Activated T-cell treated with anti-CD3 and anti-CD28 coated beads for 4 hours (primary cell): ENCODE measurements at regions not wholly inside any gene's neighbourhood (a gene's known extent, or its start where the extent isn't known, plus 50 kb on each side); places are given as distances from the start of the nearest gene placed in this dataset.
"Not testable (repeated sequence)": the region's sequence is repeated elsewhere in the genome, so short reads cannot be mapped to it uniquely, and the experiment has no call there.

ENCODE experiments used
- DNase-seq: peaks from one replicate; pipeline ENCODE4 v3.0.0-alpha.2; 2020

- no peak for DNase-seq
Measured at GRCh38 chr14:30227436-30227835, 299.8 kb upstream of the PRKD1 start.

DNA sequence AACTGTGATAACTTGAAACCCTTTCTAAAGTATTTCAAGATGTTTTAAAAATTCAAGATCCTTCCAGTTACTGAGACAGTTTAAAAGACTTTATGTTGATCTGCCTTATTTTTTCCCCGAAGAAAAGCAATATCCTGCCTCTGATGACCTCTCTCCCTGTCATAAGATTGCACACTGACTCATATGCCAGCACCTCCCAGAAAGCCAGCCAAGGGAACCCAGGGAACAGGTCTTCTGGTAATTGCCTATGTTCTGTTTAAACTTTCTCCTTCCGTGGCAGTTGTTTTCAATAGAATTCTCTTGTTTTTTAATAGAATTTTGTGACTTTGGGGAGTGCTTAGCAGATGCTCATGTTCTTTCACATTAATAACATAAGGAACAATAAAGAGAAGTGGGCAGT is 300.2 kb upstream of the PRKD1 start:
- DNase-seq, result no peak

DNA sequence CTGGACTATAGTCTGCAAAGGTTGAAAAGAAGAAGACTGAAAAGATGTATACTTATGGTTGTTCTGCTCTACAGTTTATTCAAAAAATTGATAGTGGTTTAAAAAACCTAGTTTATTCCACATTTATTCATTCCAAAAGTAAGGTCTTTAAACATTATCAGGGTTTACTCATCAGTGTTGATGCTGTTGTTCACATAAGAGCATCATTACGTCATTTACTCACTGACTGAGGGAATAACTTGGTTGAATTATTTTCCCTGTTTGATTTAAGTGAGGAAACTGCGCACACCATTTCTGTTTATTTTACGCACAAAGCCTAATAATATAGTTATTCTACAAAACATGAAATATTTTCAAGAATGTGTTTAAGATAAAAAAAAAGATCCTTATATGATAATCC is 303.1 kb upstream of the PRKD1 start:
- DNase-seq, result no peak

DNA sequence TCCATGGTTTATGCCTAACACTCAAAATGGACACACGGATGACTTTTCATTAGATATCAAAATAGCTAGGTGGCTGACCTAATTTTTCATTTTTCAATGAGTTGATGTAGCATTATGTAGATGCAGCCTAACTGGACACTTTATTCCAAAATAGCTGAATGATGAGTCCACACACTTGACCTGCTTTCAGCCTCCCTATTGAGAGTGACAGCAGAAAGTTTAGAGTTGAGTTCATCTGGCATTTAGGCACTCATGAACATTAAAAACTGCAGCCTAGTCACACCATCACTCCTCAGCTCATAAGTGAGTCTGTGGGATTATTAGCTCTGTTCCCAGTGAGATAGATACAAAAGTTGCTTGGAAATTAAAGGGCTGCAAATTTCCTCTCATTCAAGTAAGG is 307.3 kb upstream of the PRKD1 start:
- DNase-seq, result no peak

GRCh38 chr14:30235485-30235884 is 307.8 kb upstream of the PRKD1 start:
- DNase-seq, result no peak

DNA sequence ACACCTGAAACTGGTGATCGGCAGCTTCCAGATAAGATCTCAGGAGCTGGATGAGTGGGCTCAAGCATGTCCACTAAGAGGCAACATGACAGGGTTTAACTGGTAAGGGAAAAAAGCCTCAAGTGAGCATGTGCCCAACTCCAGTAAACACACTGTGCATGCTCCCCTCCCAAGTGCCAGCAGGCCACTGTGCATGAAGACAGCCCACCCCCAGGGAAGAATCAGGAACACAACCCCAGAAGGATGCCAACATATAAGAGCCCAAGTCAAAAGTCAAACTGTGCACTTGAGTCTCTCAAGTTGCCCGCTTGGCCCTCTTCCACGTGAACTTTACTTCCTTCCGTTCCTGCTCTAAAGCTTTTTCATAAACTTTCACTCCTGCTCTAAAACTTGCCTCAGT is 311.3 kb upstream of the PRKD1 start:
- DNase-seq, result no peak

- DNase-seq, result no peak
Measured at GRCh38 chr14:30240018-30240417, 312.4 kb upstream of the PRKD1 start.

- DNase-seq, result no peak
Measured at GRCh38 chr14:30240685-30241084, 313.0 kb upstream of the PRKD1 start.

DNA sequence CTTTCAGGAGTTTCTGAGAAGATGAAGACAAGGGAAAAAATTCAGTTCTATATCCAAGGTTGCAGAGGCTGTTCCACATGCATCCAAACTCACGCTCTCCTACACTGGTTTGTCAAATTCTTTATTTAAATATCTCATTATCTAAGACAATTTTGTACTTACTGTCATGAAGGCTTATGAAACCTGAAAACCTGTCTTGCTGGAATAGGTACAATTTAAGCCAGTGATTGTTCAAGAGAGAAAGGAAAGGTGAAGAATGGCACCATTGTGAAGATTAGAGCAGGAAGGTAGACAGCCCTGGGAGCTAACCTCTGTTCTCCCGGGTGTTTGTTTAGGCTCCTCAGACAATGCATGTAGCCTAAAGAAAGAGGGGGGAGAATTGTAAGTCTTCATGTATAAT is 315.1 kb upstream of the PRKD1 start:
- DNase-seq, result no peak

GRCh38 chr14:30243207-30243606 is 315.6 kb upstream of the PRKD1 start:
- no peak for DNase-seq

- DNase-seq, result no peak
Measured at GRCh38 chr14:30243805-30244204, 315.2 kb upstream of the G2E3 start.

DNA sequence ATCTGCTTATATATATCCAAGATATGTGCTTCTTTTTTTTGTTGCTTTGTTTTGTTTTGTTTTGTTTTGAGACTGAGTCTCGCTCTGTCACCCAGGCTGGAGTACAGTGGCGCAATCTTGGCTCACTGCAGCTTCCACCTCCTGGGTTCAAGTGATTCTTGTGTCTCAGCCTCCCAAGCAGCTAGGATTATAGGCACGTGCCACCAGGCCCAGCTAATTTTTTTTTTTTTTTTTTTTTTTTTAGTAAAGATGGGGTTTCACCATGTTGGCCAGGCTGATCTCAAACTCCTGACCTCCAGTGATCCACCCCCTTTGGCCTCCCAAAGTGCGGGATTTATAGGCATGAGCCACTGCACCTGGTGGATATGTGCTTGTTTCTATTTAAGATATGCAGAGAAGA is 314.6 kb upstream of the G2E3 start:
- DNase-seq, result not testable (repeated sequence)

- DNase-seq, result no peak
Measured at GRCh38 chr14:30251017-30251416, 307.9 kb upstream of the G2E3 start.

DNA sequence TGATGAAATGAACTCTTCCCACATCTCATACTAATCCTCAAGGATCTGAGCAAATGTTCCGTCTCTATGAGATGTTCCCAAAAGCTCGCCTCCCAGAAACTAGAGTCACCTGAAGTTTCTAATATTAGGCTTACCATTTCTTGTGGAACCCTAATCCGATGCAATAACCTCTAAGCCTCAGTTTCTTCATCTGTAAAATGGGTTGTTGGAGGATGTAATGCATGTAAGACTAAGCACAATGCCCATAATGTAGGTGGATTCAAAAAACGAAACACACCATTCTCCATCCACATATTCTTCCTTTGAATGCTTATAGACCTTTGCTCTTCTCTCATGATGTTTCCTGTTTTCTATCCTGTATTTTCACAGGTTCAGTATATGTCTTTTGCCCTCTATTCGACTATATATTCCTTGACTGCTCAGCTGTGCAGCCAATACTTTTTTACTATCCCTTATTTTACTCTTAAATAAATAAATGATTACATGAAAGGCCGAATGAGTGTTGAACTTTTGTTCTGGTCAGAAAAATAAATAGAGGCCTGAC is 307.3 kb upstream of the G2E3 start:
- no peak for DNase-seq

- no peak for DNase-seq
Measured at GRCh38 chr14:30252151-30252550, 306.8 kb upstream of the G2E3 start.

DNA sequence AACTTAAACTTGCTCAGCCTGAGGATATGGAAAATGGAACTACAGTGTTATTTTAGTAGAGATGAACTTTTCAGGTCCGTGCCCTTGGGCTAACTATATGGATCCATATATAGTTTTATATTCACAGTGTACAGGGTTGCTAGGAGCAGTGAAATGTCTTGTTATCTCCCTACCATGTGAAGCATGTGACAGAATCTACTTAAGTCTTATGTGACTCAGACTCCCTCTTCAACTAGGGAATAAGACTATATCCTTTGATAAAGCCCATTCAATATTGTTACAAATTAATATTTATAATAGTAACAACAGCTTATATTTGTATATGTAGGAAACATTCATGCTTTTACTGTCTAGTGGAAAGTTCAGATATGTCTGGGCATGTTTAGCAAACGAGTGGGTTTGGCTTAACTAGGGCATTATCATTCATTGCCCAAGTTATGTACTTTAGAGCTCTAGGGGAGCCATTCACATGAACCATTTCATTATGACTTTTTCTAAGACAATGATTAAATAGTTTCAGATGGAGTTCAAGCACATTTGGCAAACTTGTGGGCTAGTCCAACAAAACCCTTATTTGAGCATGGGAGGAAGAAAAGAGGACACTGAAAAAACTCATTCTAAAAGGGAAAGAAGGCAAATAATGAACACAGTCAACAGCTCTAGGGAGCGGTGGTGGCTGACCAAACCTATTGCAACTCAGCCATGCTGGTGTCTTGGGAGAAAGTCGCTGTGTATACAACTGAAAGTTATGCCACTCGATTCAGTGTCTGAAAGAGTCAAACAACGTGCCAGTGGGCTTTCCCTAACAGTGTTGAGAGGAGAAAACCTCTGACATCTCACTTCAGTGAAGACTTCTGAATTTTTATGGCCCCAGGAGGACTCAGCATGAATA is 305.9 kb upstream of the G2E3 start:
- no peak for DNase-seq

GRCh38 chr14:30256627-30257026 is 302.3 kb upstream of the G2E3 start:
- no peak for DNase-seq

GRCh38 chr14:30257946-30258661 is 300.9 kb upstream of the G2E3 start:
- DNase-seq, result no peak

GRCh38 chr14:30260833-30261607 is 297.9 kb upstream of the G2E3 start:
- DNase-seq, result no peak

- no peak for DNase-seq
Measured at GRCh38 chr14:30264161-30264560, 294.8 kb upstream of the G2E3 start.

GRCh38 chr14:30266290-30266689 is 292.7 kb upstream of the G2E3 start:
- DNase-seq, result no peak

GRCh38 chr14:30267141-30267540 is 291.8 kb upstream of the G2E3 start:
- no peak for DNase-seq
